HepG2 (cell line): ENCODE measurements at regions not wholly inside any gene's neighbourhood (a gene's known extent, or its start where the extent isn't known, plus 50 kb on each side); places are given as distances from the start of the nearest gene placed in this dataset.

Experiments
- SMAD3 ChIP-seq: sonication (generic); formaldehyde crosslinking; IDR thresholded peaks from 2 replicates; pipeline ENCODE4 v1.4.0; 2020; ENCODE audit warnings: missing genetic modification reagents
- ZNF121 ChIP-seq: sonication (generic); formaldehyde crosslinking; IDR thresholded peaks from 2 replicates; pipeline ENCODE4 v1.5.0; 2020; ENCODE audit warnings: mild to moderate bottlenecking, missing genetic modification reagents
- ZNF530 ChIP-seq: sonication (generic); formaldehyde crosslinking; IDR thresholded peaks from 2 replicates; pipeline ENCODE4 v1.5.0; 2020; ENCODE audit warnings: low read depth, mild to moderate bottlenecking, missing genetic modification reagents
- TF ChIP-seq, protein P1 (sequence below): sonication (generic); formaldehyde crosslinking; IDR thresholded peaks from 2 replicates; pipeline ENCODE4 v1.4.0; 2020; ENCODE audit warnings: missing genetic modification reagents

DNA sequence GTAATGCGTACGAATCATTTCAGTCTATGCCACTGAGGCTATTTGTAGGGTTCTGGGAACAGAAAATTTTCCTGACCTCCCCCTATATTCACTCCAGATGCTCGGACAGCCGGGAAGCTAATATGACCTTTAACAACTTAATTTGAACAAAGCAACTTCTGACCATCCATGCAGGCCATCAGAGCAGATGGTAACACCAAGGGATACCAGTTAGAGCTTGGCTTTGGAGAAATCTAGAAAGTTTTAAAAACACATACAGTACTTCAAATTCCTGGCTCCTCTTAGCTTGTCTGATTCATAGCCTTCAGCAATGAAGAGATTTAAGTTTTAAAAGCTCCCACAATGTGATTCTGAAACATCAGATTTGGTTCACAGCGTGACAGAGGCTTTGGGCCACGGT lies 257.3 kb downstream of the GPAM start:
- TF ChIP-seq ZNF530 (CRISPR knock-in tag) (no peak), ZNF121 (CRISPR knock-in tag) (no peak), SMAD3 (CRISPR knock-in tag) (no peak)
- TF ChIP-seq, protein P1, sequence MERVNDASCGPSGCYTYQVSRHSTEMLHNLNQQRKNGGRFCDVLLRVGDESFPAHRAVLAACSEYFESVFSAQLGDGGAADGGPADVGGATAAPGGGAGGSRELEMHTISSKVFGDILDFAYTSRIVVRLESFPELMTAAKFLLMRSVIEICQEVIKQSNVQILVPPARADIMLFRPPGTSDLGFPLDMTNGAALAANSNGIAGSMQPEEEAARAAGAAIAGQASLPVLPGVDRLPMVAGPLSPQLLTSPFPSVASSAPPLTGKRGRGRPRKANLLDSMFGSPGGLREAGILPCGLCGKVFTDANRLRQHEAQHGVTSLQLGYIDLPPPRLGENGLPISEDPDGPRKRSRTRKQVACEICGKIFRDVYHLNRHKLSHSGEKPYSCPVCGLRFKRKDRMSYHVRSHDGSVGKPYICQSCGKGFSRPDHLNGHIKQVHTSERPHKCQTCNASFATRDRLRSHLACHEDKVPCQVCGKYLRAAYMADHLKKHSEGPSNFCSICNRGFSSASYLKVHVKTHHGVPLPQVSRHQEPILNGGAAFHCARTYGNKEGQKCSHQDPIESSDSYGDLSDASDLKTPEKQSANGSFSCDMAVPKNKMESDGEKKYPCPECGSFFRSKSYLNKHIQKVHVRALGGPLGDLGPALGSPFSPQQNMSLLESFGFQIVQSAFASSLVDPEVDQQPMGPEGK (CRISPR knock-in tag), result no peak
